ENCODE measurements at regions not wholly inside any gene's neighbourhood (a gene's known extent, or its start where the extent isn't known, plus 50 kb on each side); places are given as distances from the start of the nearest gene placed in this dataset.
"Not testable (repeated sequence)": the region's sequence is repeated elsewhere in the genome, so short reads cannot be mapped to it uniquely, and the experiment has no call there.

DNA sequence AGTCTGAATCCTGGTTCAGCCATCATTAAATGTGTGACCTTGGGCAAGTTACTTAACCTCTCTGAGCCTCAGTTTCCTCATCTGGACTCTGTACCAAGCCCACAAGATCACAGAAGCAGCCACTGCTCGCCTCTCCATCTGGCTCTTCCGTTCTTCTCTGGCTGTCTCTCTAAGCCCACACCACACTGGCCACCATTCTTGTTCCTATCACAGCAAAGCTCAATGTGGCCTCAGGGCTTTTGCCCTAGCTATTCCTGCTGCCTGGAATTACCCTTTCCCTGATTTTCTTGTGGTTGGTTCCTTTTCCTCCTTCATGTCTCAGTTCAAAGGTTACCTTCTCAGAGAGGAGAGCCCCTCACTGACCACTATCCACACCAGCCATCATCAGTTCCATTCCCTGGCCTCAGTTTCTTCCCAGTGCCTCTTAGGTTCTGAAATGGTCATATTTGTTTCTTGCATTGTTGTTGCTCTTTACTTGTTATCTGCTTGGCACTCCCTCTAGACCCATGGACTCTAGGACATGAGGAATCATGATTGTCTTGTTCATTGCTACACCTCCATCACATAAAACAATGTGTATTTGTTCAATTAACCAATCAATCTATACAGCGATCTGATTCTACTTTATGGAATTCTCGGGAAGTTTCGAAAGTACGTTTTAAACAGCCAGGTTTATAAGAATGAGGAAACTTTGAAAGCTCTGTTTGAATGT is 56.5 kb upstream of the PTPN1 start:
- intact Hi-C loops (cut with DNase I; ENCODE audit: low total_unique reads): no loop called here
- no peak for DNase-seq
- H3K9me3 ChIP-seq: no peaks in the 10 kb centered on the region
- no peak overlapping the region for H3K27ac ChIP-seq
- H3K27me3 ChIP-seq: no peaks in the 10 kb centered on the region
- no peak overlapping the region for H3K4me3 ChIP-seq
- 66 to 75% methylated on average over 6 of the region's 6 CpGs for WGBS, 2 donors (ENCODE audit: low coverage in 1 of 2)
- in situ Hi-C loops (cut with MboI; ENCODE audit: low pct_ligation_motif_present in 1 of 4, low pct_unique_long_range_greater_than_20kb in 1 of 4, low sequenced_read_pairs in 3 of 4): loop anchor here in 1 of 4 donors (25.0 kb wide), 1 partner anchor 166 kb away; no protein-coding TSS in a partner anchor
- H3K36me3 ChIP-seq: no peaks in the 10 kb centered on the region
- H3K4me1 ChIP-seq: peaks cover 11 to 18% (median 14%) of the 10 kb centered on the region in 4 donors
- TF ChIP-seq, protein P1, sequence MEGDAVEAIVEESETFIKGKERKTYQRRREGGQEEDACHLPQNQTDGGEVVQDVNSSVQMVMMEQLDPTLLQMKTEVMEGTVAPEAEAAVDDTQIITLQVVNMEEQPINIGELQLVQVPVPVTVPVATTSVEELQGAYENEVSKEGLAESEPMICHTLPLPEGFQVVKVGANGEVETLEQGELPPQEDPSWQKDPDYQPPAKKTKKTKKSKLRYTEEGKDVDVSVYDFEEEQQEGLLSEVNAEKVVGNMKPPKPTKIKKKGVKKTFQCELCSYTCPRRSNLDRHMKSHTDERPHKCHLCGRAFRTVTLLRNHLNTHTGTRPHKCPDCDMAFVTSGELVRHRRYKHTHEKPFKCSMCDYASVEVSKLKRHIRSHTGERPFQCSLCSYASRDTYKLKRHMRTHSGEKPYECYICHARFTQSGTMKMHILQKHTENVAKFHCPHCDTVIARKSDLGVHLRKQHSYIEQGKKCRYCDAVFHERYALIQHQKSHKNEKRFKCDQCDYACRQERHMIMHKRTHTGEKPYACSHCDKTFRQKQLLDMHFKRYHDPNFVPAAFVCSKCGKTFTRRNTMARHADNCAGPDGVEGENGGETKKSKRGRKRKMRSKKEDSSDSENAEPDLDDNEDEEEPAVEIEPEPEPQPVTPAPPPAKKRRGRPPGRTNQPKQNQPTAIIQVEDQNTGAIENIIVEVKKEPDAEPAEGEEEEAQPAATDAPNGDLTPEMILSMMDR (IDR thresholded peaks at IDR 0.05): no peak
- TF ChIP-seq POLR2A (IDR thresholded peaks at IDR 0.05) (no peak), POLR2AphosphoS5 (IDR thresholded peaks at IDR 0.05) (no peak), EP300 (IDR thresholded peaks at IDR 0.05; ENCODE audit: low read depth) (no peak)

DNA sequence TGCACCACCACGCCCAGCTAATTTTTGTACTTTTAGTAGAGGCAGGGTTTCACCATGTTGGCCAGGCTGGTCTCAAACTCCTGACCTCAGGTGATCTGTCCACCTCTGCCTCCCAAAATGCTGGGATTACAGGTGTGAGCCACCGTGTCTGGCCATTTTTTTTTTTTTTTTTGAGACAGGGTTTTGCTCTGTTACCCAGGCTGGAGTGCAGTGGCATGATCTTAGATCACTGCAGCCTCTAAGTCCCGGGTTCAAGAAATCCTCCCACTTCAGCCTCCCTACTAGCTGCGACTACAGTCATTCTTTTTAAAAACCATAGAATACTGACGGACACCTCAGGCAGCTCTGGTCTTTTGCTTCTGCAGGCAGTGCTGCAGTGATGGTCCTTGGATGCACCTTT is 54.9 kb upstream of the PTPN1 start:
- peaks cover 11 to 19% (median 15%) of the 10 kb centered on the region in 4 donors for H3K4me1 ChIP-seq
- H3K4me3 ChIP-seq; H3K27me3 ChIP-seq; H3K27ac ChIP-seq; H3K36me3 ChIP-seq; intact Hi-C loops (cut with DNase I; ENCODE audit: low total_unique reads); H3K9me3 ChIP-seq; DNase-seq: not testable (repeated sequence)
- WGBS, 2 donors (ENCODE audit: low coverage in 1 of 2): 87 to 90% methylated on average over 3 to 5 of the region's 5 CpGs
- in situ Hi-C loops (cut with MboI; ENCODE audit: low pct_ligation_motif_present in 1 of 4, low pct_unique_long_range_greater_than_20kb in 1 of 4, low sequenced_read_pairs in 3 of 4): loop anchor here in 1 of 4 donors (25.0 kb wide), 1 partner anchor 168 kb away; no protein-coding TSS in a partner anchor

DNA sequence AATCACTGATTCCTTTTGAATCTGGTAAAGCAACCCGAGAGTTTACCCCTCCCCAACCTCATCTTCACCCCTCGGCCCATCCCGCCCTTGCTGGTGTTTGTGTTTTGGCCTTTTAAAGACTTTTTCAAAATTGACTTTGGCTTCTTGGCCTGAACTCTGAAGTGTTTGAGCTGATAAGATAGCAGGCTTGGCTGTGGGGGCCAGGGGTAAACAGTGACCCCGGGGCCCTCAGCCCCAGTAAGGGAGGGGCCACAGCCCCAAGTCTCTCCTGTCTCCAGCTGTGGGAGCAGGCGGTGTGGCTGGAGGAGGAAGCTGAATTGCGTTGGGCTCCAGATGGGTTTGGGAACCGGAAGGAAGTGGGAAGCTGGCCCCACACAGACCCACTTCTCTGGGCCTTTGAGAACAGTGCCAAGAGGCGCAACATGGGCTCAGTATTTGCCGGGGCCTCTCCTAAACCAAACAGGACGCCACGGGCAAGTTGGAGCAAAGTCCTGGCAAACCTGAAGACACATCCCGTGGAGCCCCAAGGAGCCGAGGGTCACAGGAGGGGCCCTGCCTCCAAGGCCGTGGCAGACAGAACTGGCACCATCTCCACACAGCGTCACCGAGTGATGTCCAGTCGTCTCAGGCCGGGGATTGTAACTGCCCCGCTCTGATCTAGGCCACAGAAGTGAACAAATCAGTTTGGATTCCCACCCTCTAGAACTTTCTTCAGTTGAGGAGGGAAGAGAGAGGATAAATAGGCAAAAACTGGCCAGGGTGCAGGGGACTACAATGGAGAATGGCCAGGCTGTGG is 54.3 kb upstream of the PTPN1 start:
- Histone ChIP-seq H3K36me3 (no peaks in the 10 kb centered on the region), H3K9me3 (no peaks in the 10 kb centered on the region), H3K27ac (peak overlapping the region in 3 of 4 donors; percentile 25 to 42 (median 38)), H3K27me3 (no peaks in the 10 kb centered on the region), H3K4me3 (no peak overlapping the region), H3K4me1 (peaks cover 13 to 21% (median 16%) of the 10 kb centered on the region in 4 donors)
- in situ Hi-C loops (cut with MboI; ENCODE audit: low pct_ligation_motif_present in 1 of 4, low pct_unique_long_range_greater_than_20kb in 1 of 4, low sequenced_read_pairs in 3 of 4): loop anchor here in 1 of 4 donors (25.0 kb wide), 1 partner anchor 169 kb away; no protein-coding TSS in a partner anchor
- DNase-seq: no peak
- no peak for TF ChIP-seq POLR2A (IDR thresholded peaks at IDR 0.05)
- TF ChIP-seq, protein P1 (IDR thresholded peaks at IDR 0.05): no peak
- TF ChIP-seq POLR2AphosphoS5 (IDR thresholded peaks at IDR 0.05): no peak
- no peak for TF ChIP-seq EP300 (IDR thresholded peaks at IDR 0.05; ENCODE audit: low read depth)
- 59% methylated on average over 18 of the region's 19 CpGs; no CpG with 5 or more reads in 1 of the 2 donors for WGBS, 2 donors (ENCODE audit: low coverage in 1 of 2)
- intact Hi-C loops (cut with DNase I; ENCODE audit: low total_unique reads): no loop called here

DNA sequence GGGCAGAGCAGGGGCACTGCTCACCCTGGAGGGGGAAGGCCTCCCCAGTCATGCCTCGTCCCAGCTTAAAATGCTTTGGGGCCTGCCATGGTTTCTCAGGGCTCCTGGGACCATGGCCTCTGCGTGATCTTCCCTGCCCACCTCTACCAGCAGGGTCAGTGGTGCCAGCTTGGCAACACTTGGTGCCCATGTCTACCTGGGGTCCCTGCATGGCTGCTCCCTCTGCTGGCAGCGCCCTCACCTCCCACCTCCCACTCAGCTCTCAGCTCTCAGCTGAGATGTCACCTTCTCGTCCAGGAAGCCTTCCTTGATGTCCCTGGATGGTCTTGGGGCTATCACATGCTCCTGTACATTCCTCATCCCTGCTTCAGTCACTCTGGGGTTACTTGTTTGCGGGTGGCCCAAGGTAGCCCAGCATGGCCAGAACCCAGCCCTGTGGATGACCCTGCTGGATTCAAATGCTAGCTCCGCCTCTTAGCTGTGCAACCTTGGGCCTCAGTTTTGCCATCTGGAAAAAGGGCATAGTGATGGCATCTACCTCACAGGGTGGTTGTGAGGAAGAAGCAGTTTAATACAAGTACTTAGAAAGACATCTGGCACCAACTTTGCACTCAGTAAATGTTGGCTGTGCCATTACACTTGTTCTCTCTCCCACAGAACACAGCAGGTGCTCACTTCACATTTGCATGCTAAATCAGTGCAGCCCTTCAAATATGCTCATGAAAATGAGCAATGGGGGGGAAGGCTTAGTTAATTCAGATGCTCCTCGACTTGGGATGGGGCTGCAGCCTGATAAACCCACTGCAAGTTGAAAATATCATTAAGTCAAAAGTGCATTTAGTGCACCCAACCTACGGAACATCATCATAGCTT is 53.5 kb upstream of the PTPN1 start:
- H3K4me3 ChIP-seq: no peak overlapping the region
- in situ Hi-C loops (cut with MboI; ENCODE audit: low pct_ligation_motif_present in 1 of 4, low pct_unique_long_range_greater_than_20kb in 1 of 4, low sequenced_read_pairs in 3 of 4) (loop anchor here in 1 of 4 donors (25.0 kb wide), 1 partner anchor 169 kb away; no protein-coding TSS in a partner anchor), intact Hi-C loops (cut with DNase I; ENCODE audit: low total_unique reads) (no loop called here)
- H3K27me3 ChIP-seq: no peaks in the 10 kb centered on the region
- H3K9me3 ChIP-seq: no peaks in the 10 kb centered on the region
- peaks cover 5 to 13% (median 10%) of the 10 kb centered on the region in 4 donors for H3K4me1 ChIP-seq
- no peak for DNase-seq
- H3K27ac ChIP-seq: peak overlapping the region in 3 of 4 donors; percentile 25 to 42 (median 38)
- H3K36me3 ChIP-seq: no peaks in the 10 kb centered on the region
- 85 to 100% methylated on average over 1 to 8 of the region's 8 CpGs for WGBS, 2 donors (ENCODE audit: low coverage in 1 of 2)
- TF ChIP-seq EP300 (IDR thresholded peaks at IDR 0.05; ENCODE audit: low read depth) (no peak), POLR2A (IDR thresholded peaks at IDR 0.05) (no peak), POLR2AphosphoS5 (IDR thresholded peaks at IDR 0.05) (no peak)
- TF ChIP-seq, protein P1 (IDR thresholded peaks at IDR 0.05): no peak
